Panc1 (cell line): ENCODE measurements at regions not wholly inside any gene's neighbourhood (a gene's known extent, or its start where the extent isn't known, plus 50 kb on each side); places are given as distances from the start of the nearest gene placed in this dataset.

Experiments used
- CTCF ChIP-seq: fragments of 450-650 bp; IDR thresholded peaks from 2 replicates; pipeline ENCODE4 v1.5.1; 2017; ENCODE audit warnings: mild to moderate bottlenecking
- POLR2AphosphoS5 ChIP-seq: IDR thresholded peaks from 2 replicates; pipeline ENCODE4 v1.6.1; 2012; ENCODE audit warnings: mild to moderate bottlenecking, low read depth, low read length, moderate library complexity
- REST ChIP-seq, 2 experiments: IDR thresholded peaks; 2 replicates each; pipeline ENCODE4 v1.6.1; 2011 to 2012; ENCODE audit warnings: low read depth in 2 of 2, control low read depth in 1 of 2, low read length in 1 of 2, mild to moderate bottlenecking in 1 of 2, moderate library complexity in 1 of 2; ENCODE audit not compliant: insufficient read depth in 1 of 2

- TF ChIP-seq CTCF = no peak
- TF ChIP-seq POLR2AphosphoS5 = no peak
- TF ChIP-seq REST (IDR thresholded peaks at IDR 0.05; ENCODE audit: insufficient read depth in 1 of 2, low read depth in 2 of 2, low read length in 1 of 2) = no peak
Observed at GRCh38 chr3:17982211-17982880, 239.9 kb upstream of the TBC1D5 start.
